ENCODE measurements at regions not wholly inside any gene's neighbourhood (a gene's known extent, or its start where the extent isn't known, plus 50 kb on each side); places are given as distances from the start of the nearest gene placed in this dataset.

- no peak for TF ChIP-seq POLR2AphosphoS5 (IDR thresholded peaks at IDR 0.05; ENCODE audit: borderline replicate concordance, low read depth, low read length)
- no peak for TF ChIP-seq EZH2 (IDR thresholded peaks at IDR 0.05)
Observed at GRCh38 chr17:72176951-72177660, 56.3 kb downstream of the SOX9 start.

All from SK-N-MC (cell line).